ENCODE measurements at regions not wholly inside any gene's neighbourhood (a gene's known extent, or its start where the extent isn't known, plus 50 kb on each side); places are given as distances from the start of the nearest gene placed in this dataset.

DNA sequence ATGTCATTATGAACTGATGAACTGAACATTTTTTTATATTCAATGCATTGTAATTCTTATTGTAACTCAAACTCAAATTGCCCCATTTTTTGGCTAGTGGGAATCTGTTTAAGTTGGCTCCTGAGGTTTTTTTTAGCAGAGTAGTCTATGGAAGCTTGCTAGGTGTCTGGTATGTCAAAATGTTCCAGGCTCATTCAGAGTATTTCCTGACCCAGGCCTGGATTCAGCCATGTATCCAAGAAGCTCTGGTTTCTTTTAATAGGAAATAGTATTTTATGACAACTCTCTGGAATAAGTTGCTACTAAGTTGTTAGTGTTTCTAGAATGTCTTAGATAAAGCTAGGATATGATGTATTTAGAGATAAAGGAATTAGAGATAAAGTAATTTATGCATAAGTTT is 288.0 kb downstream of the ARL4A start:
- TF ChIP-seq, protein P1, sequence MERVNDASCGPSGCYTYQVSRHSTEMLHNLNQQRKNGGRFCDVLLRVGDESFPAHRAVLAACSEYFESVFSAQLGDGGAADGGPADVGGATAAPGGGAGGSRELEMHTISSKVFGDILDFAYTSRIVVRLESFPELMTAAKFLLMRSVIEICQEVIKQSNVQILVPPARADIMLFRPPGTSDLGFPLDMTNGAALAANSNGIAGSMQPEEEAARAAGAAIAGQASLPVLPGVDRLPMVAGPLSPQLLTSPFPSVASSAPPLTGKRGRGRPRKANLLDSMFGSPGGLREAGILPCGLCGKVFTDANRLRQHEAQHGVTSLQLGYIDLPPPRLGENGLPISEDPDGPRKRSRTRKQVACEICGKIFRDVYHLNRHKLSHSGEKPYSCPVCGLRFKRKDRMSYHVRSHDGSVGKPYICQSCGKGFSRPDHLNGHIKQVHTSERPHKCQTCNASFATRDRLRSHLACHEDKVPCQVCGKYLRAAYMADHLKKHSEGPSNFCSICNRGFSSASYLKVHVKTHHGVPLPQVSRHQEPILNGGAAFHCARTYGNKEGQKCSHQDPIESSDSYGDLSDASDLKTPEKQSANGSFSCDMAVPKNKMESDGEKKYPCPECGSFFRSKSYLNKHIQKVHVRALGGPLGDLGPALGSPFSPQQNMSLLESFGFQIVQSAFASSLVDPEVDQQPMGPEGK (CRISPR knock-in tag; IDR thresholded peaks at IDR 0.05; ENCODE audit: borderline replicate concordance), result no peak
- TF ChIP-seq ESRRG (CRISPR knock-in tag; IDR thresholded peaks at IDR 0.05), result no peak
- no peak for TF ChIP-seq ZFP30 (CRISPR knock-in tag; IDR thresholded peaks at IDR 0.05)

All from SK-N-SH treated with all-trans-retinoic acid at 6 μM for 48 hours (cell line).